ENCODE measurements at regions not wholly inside any gene's neighbourhood (a gene's known extent, or its start where the extent isn't known, plus 50 kb on each side); places are given as distances from the start of the nearest gene placed in this dataset.

GRCh38 chr7:85381212-85381611 lies 194.4 kb upstream of the SEMA3D start:
- Mint-ChIP-seq H3K36me3 (ENCODE audit: low read depth) (no peaks in the 10 kb centered on the region), H3K4me1 (no peaks in the 10 kb centered on the region), H3K4me3 (no peak overlapping the region), H3K27me3 (ENCODE audit: low read depth, poor library complexity) (no peaks in the 10 kb centered on the region), H3K9me3 (no peaks in the 10 kb centered on the region), H3K27ac (no peak overlapping the region)
- TF ChIP-seq CTCF (IDR thresholded peaks at IDR 0.05): no peak
- DNase-seq: no peak

GRCh38 chr7:85376589-85376988 lies 189.7 kb upstream of the SEMA3D start:
- Mint-ChIP-seq H3K27ac (no peak overlapping the region), H3K4me1 (no peaks in the 10 kb centered on the region), H3K36me3 (ENCODE audit: low read depth) (no peaks in the 10 kb centered on the region), H3K9me3 (no peaks in the 10 kb centered on the region), H3K4me3 (no peak overlapping the region), H3K27me3 (ENCODE audit: low read depth, poor library complexity) (no peaks in the 10 kb centered on the region)
- no peak for TF ChIP-seq CTCF (IDR thresholded peaks at IDR 0.05)
- no peak for DNase-seq

GRCh38 chr7:85356916-85357315 lies 170.1 kb upstream of the SEMA3D start:
- Mint-ChIP-seq H3K27ac (no peak overlapping the region), H3K36me3 (ENCODE audit: low read depth) (no peaks in the 10 kb centered on the region), H3K27me3 (ENCODE audit: low read depth, poor library complexity) (peaks cover 4% of the 10 kb centered on the region), H3K4me1 (no peaks in the 10 kb centered on the region), H3K9me3 (peaks cover 10% of the 10 kb centered on the region), H3K4me3 (no peak overlapping the region)
- TF ChIP-seq CTCF (IDR thresholded peaks at IDR 0.05): no peak
- no peak for DNase-seq

- peak overlapping the region; percentile 7 for H3K27ac Mint-ChIP-seq
- peaks cover 4% of the 10 kb centered on the region for H3K27me3 Mint-ChIP-seq (ENCODE audit: low read depth, poor library complexity)
Measured at GRCh38 chr7:85343484-85343883, 156.6 kb upstream of the SEMA3D start.

GRCh38 chr7:85342781-85343180 lies 155.9 kb upstream of the SEMA3D start:
- Mint-ChIP-seq H3K27ac (no peak overlapping the region), H3K36me3 (ENCODE audit: low read depth) (no peaks in the 10 kb centered on the region), H3K27me3 (ENCODE audit: low read depth, poor library complexity) (peaks cover 4% of the 10 kb centered on the region), H3K4me1 (no peaks in the 10 kb centered on the region), H3K9me3 (no peaks in the 10 kb centered on the region), H3K4me3 (no peak overlapping the region)
- no peak for TF ChIP-seq CTCF (IDR thresholded peaks at IDR 0.05)
- no peak for DNase-seq

More at GRCh38 chr7:85343484-85343883, 156.6 kb upstream of the SEMA3D start:
- DNase-seq: no peak
- no peak for TF ChIP-seq CTCF (IDR thresholded peaks at IDR 0.05)
- no peak overlapping the region for H3K4me3 Mint-ChIP-seq
- no peaks in the 10 kb centered on the region for H3K9me3 Mint-ChIP-seq
- no peaks in the 10 kb centered on the region for H3K4me1 Mint-ChIP-seq
- H3K36me3 Mint-ChIP-seq (ENCODE audit: low read depth): no peaks in the 10 kb centered on the region

- peaks cover 4% of the 10 kb centered on the region for H3K4me1 Mint-ChIP-seq
- no peak for TF ChIP-seq CTCF (IDR thresholded peaks at IDR 0.05)
- no peak overlapping the region for H3K27ac Mint-ChIP-seq
- no peaks in the 10 kb centered on the region for H3K9me3 Mint-ChIP-seq
- peaks cover 4% of the 10 kb centered on the region for H3K27me3 Mint-ChIP-seq (ENCODE audit: low read depth, poor library complexity)
- H3K36me3 Mint-ChIP-seq (ENCODE audit: low read depth): no peaks in the 10 kb centered on the region
- no peak overlapping the region for H3K4me3 Mint-ChIP-seq
- DNase-seq: no peak
Measured at GRCh38 chr7:85341973-85342372, 155.1 kb upstream of the SEMA3D start.

Data from nephron progenitor cell (in vitro differentiated cells).